GM12801 (cell line): ENCODE measurements at regions not wholly inside any gene's neighbourhood (a gene's known extent, or its start where the extent isn't known, plus 50 kb on each side); places are given as distances from the start of the nearest gene placed in this dataset.

Experiments
- CTCF ChIP-seq: IDR thresholded peaks from one replicate; pipeline ENCODE4 v1.5.1; 2011; ENCODE audit warnings: control low read depth; ENCODE audit not compliant: insufficient read length; ENCODE audit errors: extremely low read depth

GRCh38 chr6:134381959-134382358 lies 64.0 kb upstream of the SGK1 start:
- TF ChIP-seq CTCF, result no peak

- no peak for TF ChIP-seq CTCF
Observed at GRCh38 chr6:134379599-134379998, 61.7 kb upstream of the SGK1 start.

GRCh38 chr6:134379076-134379475 lies 61.2 kb upstream of the SGK1 start:
- no peak for TF ChIP-seq CTCF

GRCh38 chr6:134378426-134378825 lies 60.5 kb upstream of the SGK1 start:
- no peak for TF ChIP-seq CTCF

- no peak for TF ChIP-seq CTCF
Observed at GRCh38 chr6:134376785-134377184, 58.9 kb upstream of the SGK1 start.

- TF ChIP-seq CTCF, result no peak
Observed at GRCh38 chr6:134375220-134375580, 57.3 kb upstream of the SGK1 start.

- TF ChIP-seq CTCF, result no peak
Observed at GRCh38 chr6:134374491-134375219, 56.7 kb upstream of the SGK1 start.
